Prostate gland (tissue), 2 donors: ENCODE measurements at regions not wholly inside any gene's neighbourhood (a gene's known extent, or its start where the extent isn't known, plus 50 kb on each side); places are given as distances from the start of the nearest gene placed in this dataset.

ENCODE experiments used
- POLR2AphosphoS5 ChIP-seq: sonication (generic); formaldehyde crosslinking; IDR thresholded peaks from one replicate; pipeline ENCODE4 v1.6.1; 2017; ENCODE audit warnings: antibody characterized with exemption
- TF ChIP-seq, protein P1 (sequence below), 4 experiments: fragments of 200-600 bp in 2 of 4; fragments of 450-650 bp in 2 of 4; sonication (generic) in 2 of 4; IDR thresholded peaks; 1 replicate in 3 of 4; 2 replicates in 1 of 4; pipeline ENCODE4 v1.5.1; 2016 to 2019; ENCODE audit warnings: antibody characterized with exemption in 4 of 4, mild to moderate bottlenecking in 2 of 4, moderate library complexity in 2 of 4

DNA sequence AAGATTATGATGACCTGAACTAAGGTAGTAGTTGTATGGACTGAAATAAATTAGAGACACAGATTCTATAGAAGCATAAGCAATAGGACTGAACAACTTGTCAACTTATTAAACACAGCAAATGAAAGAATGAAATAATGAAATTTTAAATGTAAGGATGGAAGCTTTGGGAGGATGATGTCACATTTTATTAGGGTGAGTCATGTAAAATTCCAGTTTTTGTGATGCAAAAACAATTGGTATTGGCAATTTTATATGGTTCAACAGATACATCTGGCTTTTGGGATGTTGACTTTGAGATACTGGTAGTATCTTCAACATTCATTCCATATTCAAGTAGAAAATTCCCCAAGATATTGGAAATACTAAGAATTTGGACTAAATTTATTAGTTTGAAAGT, 72.7 kb upstream of the IL15 start:
- no peak for TF ChIP-seq POLR2AphosphoS5
- TF ChIP-seq, protein P1, sequence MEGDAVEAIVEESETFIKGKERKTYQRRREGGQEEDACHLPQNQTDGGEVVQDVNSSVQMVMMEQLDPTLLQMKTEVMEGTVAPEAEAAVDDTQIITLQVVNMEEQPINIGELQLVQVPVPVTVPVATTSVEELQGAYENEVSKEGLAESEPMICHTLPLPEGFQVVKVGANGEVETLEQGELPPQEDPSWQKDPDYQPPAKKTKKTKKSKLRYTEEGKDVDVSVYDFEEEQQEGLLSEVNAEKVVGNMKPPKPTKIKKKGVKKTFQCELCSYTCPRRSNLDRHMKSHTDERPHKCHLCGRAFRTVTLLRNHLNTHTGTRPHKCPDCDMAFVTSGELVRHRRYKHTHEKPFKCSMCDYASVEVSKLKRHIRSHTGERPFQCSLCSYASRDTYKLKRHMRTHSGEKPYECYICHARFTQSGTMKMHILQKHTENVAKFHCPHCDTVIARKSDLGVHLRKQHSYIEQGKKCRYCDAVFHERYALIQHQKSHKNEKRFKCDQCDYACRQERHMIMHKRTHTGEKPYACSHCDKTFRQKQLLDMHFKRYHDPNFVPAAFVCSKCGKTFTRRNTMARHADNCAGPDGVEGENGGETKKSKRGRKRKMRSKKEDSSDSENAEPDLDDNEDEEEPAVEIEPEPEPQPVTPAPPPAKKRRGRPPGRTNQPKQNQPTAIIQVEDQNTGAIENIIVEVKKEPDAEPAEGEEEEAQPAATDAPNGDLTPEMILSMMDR (IDR thresholded peaks at IDR 0.05) = no peak
